A172 (cell line): ENCODE measurements at regions not wholly inside any gene's neighbourhood (a gene's known extent, or its start where the extent isn't known, plus 50 kb on each side); places are given as distances from the start of the nearest gene placed in this dataset.

ENCODE experiments used
- DNase-seq: peaks from one replicate; pipeline ENCODE4 v3.0.0-alpha.2; 2015; ENCODE audit warnings: low spot score

- no peak for DNase-seq
Measured at GRCh38 chr3:73706771-73707170, 82.0 kb upstream of the PDZRN3 start.

- DNase-seq, result no peak
Measured at GRCh38 chr3:73705792-73706191, 81.1 kb upstream of the PDZRN3 start.

GRCh38 chr3:73699327-73699726, 74.6 kb upstream of the PDZRN3 start:
- DNase-seq, result no peak

- no peak for DNase-seq
Measured at GRCh38 chr3:73697020-73697419, 72.3 kb upstream of the PDZRN3 start.

- DNase-seq, result no peak
Measured at GRCh38 chr3:73695841-73696240, 71.1 kb upstream of the PDZRN3 start.

- DNase-seq, result no peak
Measured at GRCh38 chr3:73694983-73695757, 70.4 kb upstream of the PDZRN3 start.

- DNase-seq, result no peak
Measured at GRCh38 chr3:73687106-73688004, 62.6 kb upstream of the PDZRN3 start.

GRCh38 chr3:73685061-73685460, 60.3 kb upstream of the PDZRN3 start:
- no peak for DNase-seq

GRCh38 chr3:73683706-73684105, 59.0 kb upstream of the PDZRN3 start:
- no peak for DNase-seq

GRCh38 chr3:73681610-73682009, 56.9 kb upstream of the PDZRN3 start:
- no peak for DNase-seq

GRCh38 chr3:73681198-73681597, 56.5 kb upstream of the PDZRN3 start:
- DNase-seq, result no peak

GRCh38 chr3:73680391-73681095, 55.8 kb upstream of the PDZRN3 start:
- DNase-seq, result no peak

GRCh38 chr3:73677336-73678024, 52.7 kb upstream of the PDZRN3 start:
- no peak for DNase-seq
